IMR-90 (cell line): ENCODE measurements at regions not wholly inside any gene's neighbourhood (a gene's known extent, or its start where the extent isn't known, plus 50 kb on each side); places are given as distances from the start of the nearest gene placed in this dataset.

Source experiments
- CEBPB ChIP-seq: IDR thresholded peaks from 2 replicates; pipeline ENCODE4 v1.6.1; 2012; ENCODE audit warnings: low read depth, low read length, improper control_type of control experiment
- MAFK ChIP-seq: IDR thresholded peaks from 2 replicates; pipeline ENCODE4 v1.6.1; 2012; ENCODE audit warnings: low read depth, low read length, improper control_type of control experiment
- MAZ ChIP-seq: IDR thresholded peaks from 2 replicates; pipeline ENCODE4 v1.6.1; 2012; ENCODE audit warnings: low read depth, mild to moderate bottlenecking, low read length, improper control_type of control experiment, moderate library complexity, borderline replicate concordance
- POLR2A ChIP-seq: IDR thresholded peaks from 2 replicates; pipeline ENCODE4 v1.6.1; 2012; ENCODE audit warnings: mild to moderate bottlenecking, low read depth, low read length
- TF ChIP-seq, protein P1 (sequence below): fragments of 150-350 bp; IDR thresholded peaks from 2 replicates; pipeline ENCODE4 v1.6.1; 2016; ENCODE audit warnings: low read depth, mild to moderate bottlenecking, low read length, moderate library complexity, borderline replicate concordance
- TF ChIP-seq, protein P2 (sequence below): conservative IDR thresholded peaks from 2 replicates; pipeline ENCODE4 v1.5.1; 2012; ENCODE audit warnings: mild to moderate bottlenecking, low read depth, low read length, improper control_type of control experiment

DNA sequence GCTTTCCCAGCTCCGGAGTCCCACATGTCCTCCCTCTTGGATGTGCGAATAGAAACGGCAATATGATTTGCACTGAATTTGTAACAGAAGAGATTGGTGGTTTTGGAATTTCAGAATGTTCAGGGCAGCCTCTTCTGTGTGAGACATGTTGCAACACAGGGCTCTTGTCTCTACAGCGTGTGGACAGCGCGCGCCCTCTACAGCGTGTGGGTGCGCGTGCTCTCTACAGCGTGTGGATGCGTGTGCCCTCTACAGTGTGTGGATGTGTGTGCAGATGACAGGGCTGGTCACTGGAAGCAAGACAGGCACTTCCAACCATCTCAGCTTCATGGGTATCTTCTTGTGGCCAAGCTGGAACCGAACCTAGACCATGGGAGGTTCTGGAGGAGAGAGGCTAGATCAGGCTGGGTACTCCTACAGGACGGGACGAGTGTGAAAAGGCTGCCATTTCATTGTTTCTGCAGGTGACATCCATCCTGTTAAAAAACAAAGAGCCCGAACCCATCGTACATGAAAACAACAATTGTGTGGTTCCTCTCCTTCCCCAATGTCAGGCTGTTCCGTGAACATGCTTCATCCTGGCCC lies 78.4 kb downstream of the TEX29 start:
- TF ChIP-seq, protein P1, sequence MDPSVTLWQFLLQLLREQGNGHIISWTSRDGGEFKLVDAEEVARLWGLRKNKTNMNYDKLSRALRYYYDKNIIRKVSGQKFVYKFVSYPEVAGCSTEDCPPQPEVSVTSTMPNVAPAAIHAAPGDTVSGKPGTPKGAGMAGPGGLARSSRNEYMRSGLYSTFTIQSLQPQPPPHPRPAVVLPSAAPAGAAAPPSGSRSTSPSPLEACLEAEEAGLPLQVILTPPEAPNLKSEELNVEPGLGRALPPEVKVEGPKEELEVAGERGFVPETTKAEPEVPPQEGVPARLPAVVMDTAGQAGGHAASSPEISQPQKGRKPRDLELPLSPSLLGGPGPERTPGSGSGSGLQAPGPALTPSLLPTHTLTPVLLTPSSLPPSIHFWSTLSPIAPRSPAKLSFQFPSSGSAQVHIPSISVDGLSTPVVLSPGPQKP = no peak
- TF ChIP-seq, protein P2, sequence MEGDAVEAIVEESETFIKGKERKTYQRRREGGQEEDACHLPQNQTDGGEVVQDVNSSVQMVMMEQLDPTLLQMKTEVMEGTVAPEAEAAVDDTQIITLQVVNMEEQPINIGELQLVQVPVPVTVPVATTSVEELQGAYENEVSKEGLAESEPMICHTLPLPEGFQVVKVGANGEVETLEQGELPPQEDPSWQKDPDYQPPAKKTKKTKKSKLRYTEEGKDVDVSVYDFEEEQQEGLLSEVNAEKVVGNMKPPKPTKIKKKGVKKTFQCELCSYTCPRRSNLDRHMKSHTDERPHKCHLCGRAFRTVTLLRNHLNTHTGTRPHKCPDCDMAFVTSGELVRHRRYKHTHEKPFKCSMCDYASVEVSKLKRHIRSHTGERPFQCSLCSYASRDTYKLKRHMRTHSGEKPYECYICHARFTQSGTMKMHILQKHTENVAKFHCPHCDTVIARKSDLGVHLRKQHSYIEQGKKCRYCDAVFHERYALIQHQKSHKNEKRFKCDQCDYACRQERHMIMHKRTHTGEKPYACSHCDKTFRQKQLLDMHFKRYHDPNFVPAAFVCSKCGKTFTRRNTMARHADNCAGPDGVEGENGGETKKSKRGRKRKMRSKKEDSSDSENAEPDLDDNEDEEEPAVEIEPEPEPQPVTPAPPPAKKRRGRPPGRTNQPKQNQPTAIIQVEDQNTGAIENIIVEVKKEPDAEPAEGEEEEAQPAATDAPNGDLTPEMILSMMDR = no peak
- TF ChIP-seq MAZ (no peak), POLR2A (no peak), CEBPB (no peak), MAFK (no peak)
